OCI-LY1 (cell line): ENCODE measurements at regions not wholly inside any gene's neighbourhood (a gene's known extent, or its start where the extent isn't known, plus 50 kb on each side); places are given as distances from the start of the nearest gene placed in this dataset.

Source experiments
- H2AFZ ChIP-seq: fragments of 200-600 bp; sonication (generic), shearing (Covaris generic); 2 replicates; pipeline ENCODE4 v1.6.0; 2014; ENCODE audit warnings: antibody characterized with exemption, mild to moderate bottlenecking, low read length
- H3F3A ChIP-seq: fragments of 200-600 bp; sonication (generic), shearing (Covaris generic); 2 replicates; pipeline ENCODE4 v1.6.0; 2014; ENCODE audit warnings: mild to moderate bottlenecking, antibody characterized with exemption, low read length, moderate library complexity; ENCODE audit not compliant: insufficient read depth
- H3K27ac ChIP-seq: fragments of 200-600 bp; sonication (generic); 2 replicates; pipeline ENCODE4 v1.5.1; 2014; ENCODE audit warnings: low read length, mixed run types, mild to moderate bottlenecking, low read depth; ENCODE audit not compliant: poor library complexity, severe bottlenecking
- H3K27me3 ChIP-seq: fragments of 200-600 bp; sonication (generic); 2 replicates; pipeline ENCODE4 v1.6.0; 2014; ENCODE audit warnings: antibody characterized with exemption, mild to moderate bottlenecking, low read length, moderate library complexity; ENCODE audit not compliant: insufficient read depth
- H3K36me3 ChIP-seq: fragments of 200-600 bp; sonication (generic); 2 replicates; pipeline ENCODE4 v1.6.1; 2014; ENCODE audit warnings: mild to moderate bottlenecking, antibody characterized with exemption, low read length, moderate library complexity, mixed read lengths; ENCODE audit not compliant: insufficient read depth
- H3K4me1 ChIP-seq: fragments of 200-600 bp; sonication (generic); 2 replicates; pipeline ENCODE4 v1.5.1; 2014; ENCODE audit warnings: mild to moderate bottlenecking, low read length, moderate library complexity; ENCODE audit not compliant: insufficient read depth, severe bottlenecking
- H3K4me2 ChIP-seq: fragments of 200-600 bp; sonication (generic), shearing (Covaris generic); 2 replicates; pipeline ENCODE4 v1.6.1; 2014; ENCODE audit warnings: low read length
- H3K4me3 ChIP-seq: fragments of 200-600 bp; sonication (generic); 2 replicates; pipeline ENCODE4 v1.5.1; 2014; ENCODE audit warnings: low read length, low read depth, mild to moderate bottlenecking, mixed read lengths; ENCODE audit not compliant: poor library complexity, severe bottlenecking
- H3K79me2 ChIP-seq: fragments of 200-600 bp; shearing (Covaris generic); 2 replicates; pipeline ENCODE4 v1.6.1; 2016; ENCODE audit warnings: mixed run types, low read length, mixed read lengths; ENCODE audit not compliant: insufficient read depth
- H3K9ac ChIP-seq: fragments of 200-600 bp; sonication (generic), shearing (Covaris generic); 2 replicates; pipeline ENCODE4 v1.6.1; 2014; ENCODE audit warnings: mild to moderate bottlenecking, low read length, mixed read lengths
- H3K9me2 ChIP-seq: fragments of 200-600 bp; sonication (generic), shearing (Covaris generic); 2 replicates; pipeline ENCODE4 v1.6.1; 2014; ENCODE audit warnings: low read depth, mild to moderate bottlenecking, low read length, mixed read lengths
- H3K9me3 ChIP-seq: fragments of 200-600 bp; shearing (Covaris generic); 2 replicates; pipeline ENCODE4 v1.6.1; 2014; ENCODE audit warnings: low read length, mixed read lengths
- H4K20me1 ChIP-seq: fragments of 200-600 bp; sonication (generic), shearing (Covaris generic); 2 replicates; pipeline ENCODE4 v1.6.0; 2016; ENCODE audit warnings: mild to moderate bottlenecking, low read length; ENCODE audit not compliant: insufficient read depth
- EZH2 ChIP-seq: fragments of 200-600 bp; sonication (generic), shearing (Covaris generic); IDR thresholded peaks from 2 replicates; pipeline ENCODE4 v1.8.0; 2017; ENCODE audit warnings: borderline replicate concordance, mixed run types, mild to moderate bottlenecking, antibody characterized with exemption, low read length, moderate library complexity, mixed read lengths
- TF ChIP-seq, protein P1 (sequence below): fragments of 200-600 bp; sonication (generic), shearing (Covaris generic); IDR thresholded peaks from 2 replicates; pipeline ENCODE4 v1.5.1; 2017; ENCODE audit warnings: mild to moderate bottlenecking, antibody characterized with exemption, low read length, moderate library complexity, mixed read lengths

- Histone ChIP-seq H3K9ac (no peak overlapping the region), H4K20me1 (no peaks in the 10 kb centered on the region), H2AFZ (no peak overlapping the region), H3K4me2 (no peak overlapping the region), H3K36me3 (no peaks in the 10 kb centered on the region), H3K27ac (no peak overlapping the region), H3K27me3 (no peaks in the 10 kb centered on the region), H3K9me2 (no peaks in the 10 kb centered on the region), H3K4me1 (no peaks in the 10 kb centered on the region), H3F3A (no peaks in the 10 kb centered on the region), H3K79me2 (no peaks in the 10 kb centered on the region), H3K9me3 (no peaks in the 10 kb centered on the region), H3K4me3 (no peak overlapping the region)
- TF ChIP-seq, protein P1, sequence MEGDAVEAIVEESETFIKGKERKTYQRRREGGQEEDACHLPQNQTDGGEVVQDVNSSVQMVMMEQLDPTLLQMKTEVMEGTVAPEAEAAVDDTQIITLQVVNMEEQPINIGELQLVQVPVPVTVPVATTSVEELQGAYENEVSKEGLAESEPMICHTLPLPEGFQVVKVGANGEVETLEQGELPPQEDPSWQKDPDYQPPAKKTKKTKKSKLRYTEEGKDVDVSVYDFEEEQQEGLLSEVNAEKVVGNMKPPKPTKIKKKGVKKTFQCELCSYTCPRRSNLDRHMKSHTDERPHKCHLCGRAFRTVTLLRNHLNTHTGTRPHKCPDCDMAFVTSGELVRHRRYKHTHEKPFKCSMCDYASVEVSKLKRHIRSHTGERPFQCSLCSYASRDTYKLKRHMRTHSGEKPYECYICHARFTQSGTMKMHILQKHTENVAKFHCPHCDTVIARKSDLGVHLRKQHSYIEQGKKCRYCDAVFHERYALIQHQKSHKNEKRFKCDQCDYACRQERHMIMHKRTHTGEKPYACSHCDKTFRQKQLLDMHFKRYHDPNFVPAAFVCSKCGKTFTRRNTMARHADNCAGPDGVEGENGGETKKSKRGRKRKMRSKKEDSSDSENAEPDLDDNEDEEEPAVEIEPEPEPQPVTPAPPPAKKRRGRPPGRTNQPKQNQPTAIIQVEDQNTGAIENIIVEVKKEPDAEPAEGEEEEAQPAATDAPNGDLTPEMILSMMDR, result no peak
- TF ChIP-seq EZH2, result no peak
These were observed 51.1 kb upstream of the UGT8 start for GRCh38 chr4:114547340-114548134.
